Esophagus squamous epithelium (tissue), 5 donors: ENCODE measurements at regions not wholly inside any gene's neighbourhood (a gene's known extent, or its start where the extent isn't known, plus 50 kb on each side); places are given as distances from the start of the nearest gene placed in this dataset.

Experiments
- DNase-seq: peaks from one replicate; lab custom pipeline; 2025; lab: John Stamatoyannopoulos, UW
- H3K27ac ChIP-seq, 4 donors: fragments of 200-600 bp; sonication (generic); one replicate each; pipeline ENCODE4 v1.5.1; 2016 to 2019; ENCODE audit warnings: mild to moderate bottlenecking in 1 of 4
- H3K27me3 ChIP-seq, 4 donors: fragments of 200-600 bp; sonication (generic); 1 replicate in 3 of 4; 2 replicates in 1 of 4; pipeline versions ENCODE4 v1.5.1 to v1.6.0; 2017 to 2021; ENCODE audit warnings: antibody characterized with exemption in 1 of 4
- H3K36me3 ChIP-seq, 3 donors: fragments of 200-600 bp; sonication (generic); one replicate each; pipeline ENCODE4 v1.5.1; 2016 to 2019
- H3K4me1 ChIP-seq, 3 donors: fragments of 200-600 bp; sonication (generic); one replicate each; pipeline ENCODE4 v1.5.1; 2017 to 2019
- H3K4me3 ChIP-seq, 4 donors: fragments of 200-600 bp; sonication (generic); 1 replicate in 3 of 4; 2 replicates in 1 of 4; pipeline ENCODE4 v1.5.1; 2016 to 2019; ENCODE audit warnings: mild to moderate bottlenecking in 2 of 4, moderate library complexity in 1 of 4
- H3K9me3 ChIP-seq, 3 donors: fragments of 200-600 bp; sonication (generic); one replicate each; pipeline ENCODE4 v1.5.1; 2016 to 2019
- CTCF ChIP-seq, 6 experiments: fragments of 450-650 bp in 4 of 6; fragments of 200-600 bp in 2 of 6; sonication (generic) in 2 of 6; IDR thresholded peaks; one replicate each; pipeline ENCODE4 v1.5.1; 2016 to 2019; ENCODE audit warnings: antibody characterized with exemption in 6 of 6, mild to moderate bottlenecking in 4 of 6, moderate library complexity in 4 of 6
- POLR2A ChIP-seq, 4 donors: fragments of 450-650 bp; IDR thresholded peaks; one replicate each; pipeline ENCODE4 v1.6.1; 2017; ENCODE audit warnings: antibody characterized with exemption in 4 of 4, mild to moderate bottlenecking in 4 of 4, moderate library complexity in 3 of 4
- WGBS, 2 donors: methylation state at CpG; one replicate each; pipeline ENCODE4 v1.1.5; 2018; 5-methylcytosine and 5-hydroxymethylcytosine counted together
- intact Hi-C: fragments of 100-400 bp; cut with DNase I; formaldehyde crosslinking; loops from one replicate; pipeline ENCODE4 v1.15.0; 2022
- donor health status: DM: yes; HTN: yes; CAD: no.

- Histone ChIP-seq H3K4me1 (no peaks in the 10 kb centered on the region), H3K27ac (no peak overlapping the region), H3K4me3 (no peak overlapping the region), H3K36me3 (no peaks in the 10 kb centered on the region), H3K27me3 (no peaks in the 10 kb centered on the region), H3K9me3 (no peaks in the 10 kb centered on the region)
- TF ChIP-seq CTCF (IDR thresholded peaks at IDR 0.05), result no peak
- TF ChIP-seq POLR2A (IDR thresholded peaks at IDR 0.05), result no peak
- WGBS, 2 donors, result 49 to 51% methylated on average over 5 of the region's 5 CpGs
- intact Hi-C loops, result no loop called here
- no peak for DNase-seq
Observed at GRCh38 chr9:120212853-120213200, 367.1 kb downstream of the CDK5RAP2 start.

GRCh38 chr9:120212153-120212852 is 367.7 kb downstream of the CDK5RAP2 start:
- H3K36me3 ChIP-seq, result no peaks in the 10 kb centered on the region
- intact Hi-C loops, result no loop called here
- DNase-seq, result no peak
- no peak overlapping the region for H3K4me3 ChIP-seq
- WGBS, 2 donors, result 52 to 58% methylated on average over 2 of the region's 2 CpGs
- no peaks in the 10 kb centered on the region for H3K9me3 ChIP-seq
- no peak overlapping the region for H3K27ac ChIP-seq
- H3K27me3 ChIP-seq, result no peaks in the 10 kb centered on the region
- H3K4me1 ChIP-seq, result no peaks in the 10 kb centered on the region
- no peak for TF ChIP-seq CTCF (IDR thresholded peaks at IDR 0.05)
- TF ChIP-seq POLR2A (IDR thresholded peaks at IDR 0.05), result no peak

- Histone ChIP-seq H3K4me3 (no peak overlapping the region), H3K36me3 (no peaks in the 10 kb centered on the region), H3K4me1 (no peaks in the 10 kb centered on the region), H3K27me3 (no peaks in the 10 kb centered on the region), H3K27ac (no peak overlapping the region), H3K9me3 (no peaks in the 10 kb centered on the region)
- DNase-seq, result no peak
- intact Hi-C loops, result no loop called here
- 41 to 59% methylated on average over 4 of the region's 4 CpGs for WGBS, 2 donors
- TF ChIP-seq POLR2A (IDR thresholded peaks at IDR 0.05), result no peak
- TF ChIP-seq CTCF (IDR thresholded peaks at IDR 0.05), result no peak
Observed at GRCh38 chr9:120210274-120210673, 369.7 kb downstream of the CDK5RAP2 start.

GRCh38 chr9:120202856-120203654 is 376.9 kb downstream of the CDK5RAP2 start:
- Histone ChIP-seq H3K36me3 (no peaks in the 10 kb centered on the region), H3K4me3 (no peak overlapping the region), H3K27ac (no peak overlapping the region), H3K27me3 (no peaks in the 10 kb centered on the region), H3K9me3 (no peaks in the 10 kb centered on the region), H3K4me1 (no peaks in the 10 kb centered on the region)
- intact Hi-C loops, result no loop called here
- DNase-seq, result no peak
- TF ChIP-seq POLR2A (IDR thresholded peaks at IDR 0.05) (no peak), CTCF (IDR thresholded peaks at IDR 0.05) (no peak)
- 43 to 62% methylated on average over 11 of the region's 11 CpGs for WGBS, 2 donors

GRCh38 chr9:120198027-120198426 is 381.9 kb downstream of the CDK5RAP2 start:
- DNase-seq, result no peak
- Histone ChIP-seq H3K27me3 (no peaks in the 10 kb centered on the region), H3K4me3 (no peak overlapping the region), H3K36me3 (no peaks in the 10 kb centered on the region), H3K4me1 (no peaks in the 10 kb centered on the region), H3K27ac (no peak overlapping the region), H3K9me3 (no peaks in the 10 kb centered on the region)
- no peak for TF ChIP-seq POLR2A (IDR thresholded peaks at IDR 0.05)
- TF ChIP-seq CTCF (IDR thresholded peaks at IDR 0.05), result no peak
- WGBS, 2 donors, result 59 to 80% methylated on average over 3 of the region's 3 CpGs
- intact Hi-C loops, result no loop called here
